ENCODE measurements at regions not wholly inside any gene's neighbourhood (a gene's known extent, or its start where the extent isn't known, plus 50 kb on each side); places are given as distances from the start of the nearest gene placed in this dataset.

DNA sequence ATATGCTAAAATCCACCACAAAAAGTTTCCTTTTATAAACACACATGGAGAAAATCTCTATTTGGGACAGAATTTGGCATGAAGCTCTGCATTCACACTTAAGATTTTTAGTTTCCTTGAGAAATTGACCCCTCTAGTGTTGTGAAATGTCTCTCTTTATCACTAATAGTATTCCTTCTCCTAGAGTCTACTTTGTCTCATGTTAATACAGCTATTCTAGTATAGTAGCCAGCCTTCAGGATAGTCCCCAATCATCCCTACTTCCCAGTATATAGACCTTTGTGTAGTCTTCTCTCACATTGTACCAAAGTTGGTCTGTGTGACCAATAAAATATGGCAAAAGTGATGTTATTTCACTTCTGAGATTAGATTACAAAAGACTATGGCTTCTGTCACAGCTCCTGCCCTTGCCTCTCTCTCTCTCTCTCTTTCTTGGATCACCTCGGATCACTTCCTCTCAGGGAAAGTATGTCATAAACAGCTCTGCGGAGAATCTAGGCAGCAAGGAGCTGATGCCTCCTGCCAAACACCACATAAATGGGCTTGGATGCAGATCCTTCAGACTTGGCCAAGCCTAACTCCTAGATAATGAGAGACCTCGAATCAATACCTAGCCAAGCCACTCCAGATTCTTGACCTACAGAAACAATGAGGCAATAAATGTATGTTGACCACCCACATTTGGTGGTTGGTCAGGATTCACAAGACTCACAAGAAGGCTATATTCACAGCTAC lies 59.7 kb upstream of the NABP1 start:
- ATAC-seq, result peak; percentile 6
- peaks cover 64% of the 10 kb centered on the region for H3K4me1 Mint-ChIP-seq (ENCODE audit: low read depth)

DNA sequence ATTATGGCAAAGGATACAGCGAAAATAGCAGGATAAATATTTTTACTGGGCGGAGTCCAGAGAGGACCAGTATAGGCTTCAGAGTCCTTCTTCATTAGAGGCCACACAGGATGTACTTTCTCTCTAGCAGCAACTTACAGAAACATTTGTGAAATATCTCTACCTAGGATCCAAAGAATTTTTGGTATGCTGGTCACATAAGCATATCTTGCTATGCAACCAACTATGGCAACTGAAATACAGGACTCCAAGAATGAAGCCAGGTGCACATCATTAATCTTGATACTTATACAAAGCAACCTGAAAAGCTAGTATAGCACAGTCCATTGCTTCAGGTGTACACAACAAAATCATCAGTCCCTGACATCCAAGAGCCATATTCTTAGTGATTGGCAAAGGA lies 59.1 kb upstream of the NABP1 start:
- TF ChIP-seq, protein P1, sequence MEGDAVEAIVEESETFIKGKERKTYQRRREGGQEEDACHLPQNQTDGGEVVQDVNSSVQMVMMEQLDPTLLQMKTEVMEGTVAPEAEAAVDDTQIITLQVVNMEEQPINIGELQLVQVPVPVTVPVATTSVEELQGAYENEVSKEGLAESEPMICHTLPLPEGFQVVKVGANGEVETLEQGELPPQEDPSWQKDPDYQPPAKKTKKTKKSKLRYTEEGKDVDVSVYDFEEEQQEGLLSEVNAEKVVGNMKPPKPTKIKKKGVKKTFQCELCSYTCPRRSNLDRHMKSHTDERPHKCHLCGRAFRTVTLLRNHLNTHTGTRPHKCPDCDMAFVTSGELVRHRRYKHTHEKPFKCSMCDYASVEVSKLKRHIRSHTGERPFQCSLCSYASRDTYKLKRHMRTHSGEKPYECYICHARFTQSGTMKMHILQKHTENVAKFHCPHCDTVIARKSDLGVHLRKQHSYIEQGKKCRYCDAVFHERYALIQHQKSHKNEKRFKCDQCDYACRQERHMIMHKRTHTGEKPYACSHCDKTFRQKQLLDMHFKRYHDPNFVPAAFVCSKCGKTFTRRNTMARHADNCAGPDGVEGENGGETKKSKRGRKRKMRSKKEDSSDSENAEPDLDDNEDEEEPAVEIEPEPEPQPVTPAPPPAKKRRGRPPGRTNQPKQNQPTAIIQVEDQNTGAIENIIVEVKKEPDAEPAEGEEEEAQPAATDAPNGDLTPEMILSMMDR (IDR thresholded peaks at IDR 0.05), result no peak
- DNase-seq (no peak), ATAC-seq (no peak)
- Mint-ChIP-seq H3K27me3 (no peaks in the 10 kb centered on the region), H3K4me3 (no peak overlapping the region), H3K9me3 (no peaks in the 10 kb centered on the region), H3K27ac (peak overlapping the region; percentile 99), H3K36me3 (ENCODE audit: low read depth) (peaks cover 2% of the 10 kb centered on the region), H3K4me1 (ENCODE audit: low read depth) (peaks cover 68% of the 10 kb centered on the region)
- ChIA-PET POLR2A (interaction anchor here (0.7 to 4.4 kb wide), 4 partner anchors 9 to 60 kb away, joined by 4 to 21 read pairs (median 13); partner anchors contain the start of gene NABP1), CTCF (interaction anchor here (1.4 to 2.7 kb wide), 2 partner anchors 52 to 58 kb away, joined by 3 to 5 read pairs; no protein-coding TSS in a partner anchor)
- intact Hi-C loops (cut with micrococcal nuclease), result loop anchor here (2.0 to 5.0 kb wide), 2 partner anchors 46 to 58 kb away; no protein-coding TSS in a partner anchor

More for the DNA sequence above, 59.7 kb upstream of the NABP1 start:
- TF ChIP-seq, protein P1 (IDR thresholded peaks at IDR 0.05), result no peak
- intact Hi-C loops (cut with micrococcal nuclease), result loop anchor here (2.0 to 5.0 kb wide), 2 partner anchors 46 to 59 kb away; no protein-coding TSS in a partner anchor
- DNase-seq, result no peak
- Mint-ChIP-seq H3K9me3 (no peaks in the 10 kb centered on the region), H3K4me3 (peak overlapping the region; percentile 18), H3K27ac (peak overlapping the region; percentile 99), H3K27me3 (no peaks in the 10 kb centered on the region), H3K36me3 (ENCODE audit: low read depth) (peaks cover 2% of the 10 kb centered on the region)
- ChIA-PET POLR2A (interaction anchor here (0.7 to 4.4 kb wide), 4 partner anchors 9 to 61 kb away, joined by 4 to 21 read pairs (median 13); partner anchors contain the start of gene NABP1), CTCF (interaction anchor here (0.9 to 2.7 kb wide), 8 partner anchors 10 to 73 kb away, joined by 3 to 9 read pairs (median 4); no protein-coding TSS in a partner anchor)

DNA sequence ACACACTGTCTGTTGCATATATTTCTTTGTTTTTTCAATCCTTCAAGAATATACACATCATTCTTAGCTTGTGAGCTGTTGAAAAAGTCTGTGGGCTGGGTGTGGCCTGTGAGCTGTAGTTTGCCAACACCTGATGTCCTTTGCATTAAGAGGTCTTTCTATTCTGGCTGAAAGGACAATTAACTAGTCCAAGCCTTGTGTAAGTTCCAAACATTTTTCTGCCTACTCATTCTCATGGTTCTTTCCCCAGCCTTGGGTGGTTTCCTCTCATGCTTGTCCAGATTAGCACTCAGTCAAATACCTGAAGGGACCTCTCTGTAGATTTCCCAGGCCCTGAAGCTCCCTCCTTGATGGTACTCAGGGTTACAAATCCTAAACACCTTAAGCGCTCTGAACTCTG lies 57.8 kb upstream of the NABP1 start:
- Mint-ChIP-seq H3K9me3 (no peaks in the 10 kb centered on the region), H3K36me3 (ENCODE audit: low read depth) (peaks cover 9% of the 10 kb centered on the region), H3K27ac (peak overlapping the region; percentile 44), H3K4me1 (ENCODE audit: low read depth) (peaks cover 74% of the 10 kb centered on the region), H3K27me3 (no peaks in the 10 kb centered on the region), H3K4me3 (no peak overlapping the region)
- DNase-seq, result no peak
- intact Hi-C loops (cut with micrococcal nuclease), result no loop called here
- POLR2A ChIA-PET, result interaction anchor here (0.8 to 4.4 kb wide), 5 partner anchors 57 to 65 kb away, joined by 3 to 21 read pairs (median 3); partner anchors contain the start of gene NABP1
- CTCF ChIA-PET, result interaction anchor here (1.0 to 2.7 kb wide), 6 partner anchors 8 to 542 kb away, joined by 3 to 5 read pairs (median 4); no protein-coding TSS in a partner anchor
- no peak for ATAC-seq
- TF ChIP-seq, protein P1 (IDR thresholded peaks at IDR 0.05), result no peak

DNA sequence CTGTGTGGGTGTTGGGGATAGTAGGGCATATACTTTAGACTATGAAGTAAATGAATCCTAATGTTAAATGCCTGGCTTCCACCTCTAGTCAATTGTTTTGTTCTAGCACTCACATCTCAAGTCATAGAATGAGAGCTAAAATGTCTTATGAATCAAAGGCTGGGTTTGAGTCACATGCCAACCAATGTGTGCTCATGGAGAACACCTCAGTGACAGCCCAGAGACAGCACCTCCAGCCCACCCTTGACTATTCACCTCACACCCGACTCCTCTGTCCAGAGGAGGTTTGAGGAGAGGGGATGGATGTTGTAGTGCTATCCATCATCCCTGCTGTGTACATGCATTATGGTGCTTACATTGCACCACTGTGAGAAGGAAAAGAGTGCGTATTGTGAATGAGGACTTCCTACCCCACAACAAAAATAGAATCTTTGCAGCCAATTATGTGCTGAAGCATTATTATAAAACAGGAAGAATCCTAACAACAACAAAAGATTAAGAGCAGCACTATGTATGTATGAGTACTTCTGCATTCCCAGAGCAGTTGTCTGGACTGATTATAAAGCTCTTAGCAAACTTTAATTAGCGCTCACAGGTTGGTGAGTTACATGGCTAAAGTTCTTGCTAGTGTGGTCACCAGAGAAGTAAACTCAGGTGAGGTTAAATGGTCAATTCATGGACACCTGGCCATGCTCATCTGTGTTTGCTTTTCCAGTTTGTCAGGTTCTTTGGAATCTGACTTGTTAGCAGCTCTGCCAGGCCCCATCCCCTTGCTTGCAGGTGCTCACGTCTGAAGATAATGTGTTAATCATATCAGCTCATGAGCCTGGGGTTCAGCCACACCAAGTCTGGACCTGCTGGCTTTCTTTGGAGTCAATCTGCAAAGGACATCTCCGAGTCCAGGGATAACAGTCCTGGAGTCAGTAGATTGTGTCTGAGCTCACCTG lies 55.3 kb upstream of the NABP1 start:
- ATAC-seq (peak; percentile 37), DNase-seq (peak; percentile 31)
- ChIA-PET CTCF (interaction anchor here (0.8 to 1.7 kb wide), 4 partner anchors 15 to 56 kb away, joined by 3 to 4 read pairs (median 4); no protein-coding TSS in a partner anchor), POLR2A (interaction anchor here (1.2 to 1.3 kb wide), 2 partner anchors 14 to 55 kb away, joined by 4 to 5 read pairs; partner anchors contain the start of gene NABP1)
- H3K4me1 Mint-ChIP-seq (ENCODE audit: low read depth), result peaks cover 70% of the 10 kb centered on the region
- H3K9me3 Mint-ChIP-seq, result no peaks in the 10 kb centered on the region
- peaks cover 11% of the 10 kb centered on the region for H3K36me3 Mint-ChIP-seq (ENCODE audit: low read depth)
- H3K27me3 Mint-ChIP-seq, result no peaks in the 10 kb centered on the region
- intact Hi-C loops (cut with micrococcal nuclease), result no loop called here
- H3K27ac Mint-ChIP-seq, result no peak overlapping the region
- TF ChIP-seq, protein P1 (IDR thresholded peaks at IDR 0.05), result no peak
- H3K4me3 Mint-ChIP-seq, result no peak overlapping the region

All from activated CD8-positive, alpha-beta T cell treated with anti-CD3 and anti-CD28 coated beads for 36 hours (primary cell).